ENCODE measurements at regions not wholly inside any gene's neighbourhood (a gene's known extent, or its start where the extent isn't known, plus 50 kb on each side); places are given as distances from the start of the nearest gene placed in this dataset.

- no peak for DNase-seq (ENCODE audit: low read depth)
- H3K9ac ChIP-seq (ENCODE audit: low read length), result no peak overlapping the region
- H3K27ac Mint-ChIP-seq (ENCODE audit: unreplicated experiment), result no peak overlapping the region
- H3K9me3 Mint-ChIP-seq (ENCODE audit: unreplicated experiment), result peaks cover 2% of the 10 kb centered on the region
- no peaks in the 10 kb centered on the region for H3K4me1 Mint-ChIP-seq (ENCODE audit: low read depth, unreplicated experiment)
- no peaks in the 10 kb centered on the region for H3K27me3 Mint-ChIP-seq (ENCODE audit: low read depth, unreplicated experiment)
- no peak overlapping the region for H3K4me3 Mint-ChIP-seq (ENCODE audit: unreplicated experiment)
- H3K9me3 ChIP-seq (ENCODE audit: insufficient read depth, low read depth, low read length), result peaks cover 2% of the 10 kb centered on the region
- H4K20me1 ChIP-seq (ENCODE audit: insufficient read depth, low read length), result no peaks in the 10 kb centered on the region
- H3K79me2 ChIP-seq (ENCODE audit: insufficient read depth, low read length), result no peaks in the 10 kb centered on the region
- H3K27ac ChIP-seq (ENCODE audit: low read depth, low read length), result no peak overlapping the region
- H3K4me2 ChIP-seq (ENCODE audit: low read length), result no peak overlapping the region
- H3K4me3 ChIP-seq (ENCODE audit: insufficient read depth, low read depth, low read length), result no peak overlapping the region
- TF ChIP-seq EZH2 (IDR thresholded peaks at IDR 0.05; ENCODE audit: insufficient read depth, low read length), result no peak
- TF ChIP-seq, protein P1, sequence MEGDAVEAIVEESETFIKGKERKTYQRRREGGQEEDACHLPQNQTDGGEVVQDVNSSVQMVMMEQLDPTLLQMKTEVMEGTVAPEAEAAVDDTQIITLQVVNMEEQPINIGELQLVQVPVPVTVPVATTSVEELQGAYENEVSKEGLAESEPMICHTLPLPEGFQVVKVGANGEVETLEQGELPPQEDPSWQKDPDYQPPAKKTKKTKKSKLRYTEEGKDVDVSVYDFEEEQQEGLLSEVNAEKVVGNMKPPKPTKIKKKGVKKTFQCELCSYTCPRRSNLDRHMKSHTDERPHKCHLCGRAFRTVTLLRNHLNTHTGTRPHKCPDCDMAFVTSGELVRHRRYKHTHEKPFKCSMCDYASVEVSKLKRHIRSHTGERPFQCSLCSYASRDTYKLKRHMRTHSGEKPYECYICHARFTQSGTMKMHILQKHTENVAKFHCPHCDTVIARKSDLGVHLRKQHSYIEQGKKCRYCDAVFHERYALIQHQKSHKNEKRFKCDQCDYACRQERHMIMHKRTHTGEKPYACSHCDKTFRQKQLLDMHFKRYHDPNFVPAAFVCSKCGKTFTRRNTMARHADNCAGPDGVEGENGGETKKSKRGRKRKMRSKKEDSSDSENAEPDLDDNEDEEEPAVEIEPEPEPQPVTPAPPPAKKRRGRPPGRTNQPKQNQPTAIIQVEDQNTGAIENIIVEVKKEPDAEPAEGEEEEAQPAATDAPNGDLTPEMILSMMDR (IDR thresholded peaks at IDR 0.05; ENCODE audit: insufficient read depth, low read depth, low read length), result no peak
- FAIRE-seq, result no peak
- no peaks in the 10 kb centered on the region for H3K4me1 ChIP-seq (ENCODE audit: insufficient read depth, low read length)
- H3K27me3 ChIP-seq (ENCODE audit: insufficient read depth, low read length), result no peaks in the 10 kb centered on the region
- H3K36me3 ChIP-seq (ENCODE audit: insufficient read depth, low read length), result no peaks in the 10 kb centered on the region
- no peaks in the 10 kb centered on the region for H3K36me3 Mint-ChIP-seq (ENCODE audit: low read depth, unreplicated experiment)
- H2AFZ ChIP-seq (ENCODE audit: low read depth, low read length), result no peak overlapping the region
Measured at GRCh38 chr1:191624044-191624443, 534.2 kb upstream of the RGS18 start.

DNA sequence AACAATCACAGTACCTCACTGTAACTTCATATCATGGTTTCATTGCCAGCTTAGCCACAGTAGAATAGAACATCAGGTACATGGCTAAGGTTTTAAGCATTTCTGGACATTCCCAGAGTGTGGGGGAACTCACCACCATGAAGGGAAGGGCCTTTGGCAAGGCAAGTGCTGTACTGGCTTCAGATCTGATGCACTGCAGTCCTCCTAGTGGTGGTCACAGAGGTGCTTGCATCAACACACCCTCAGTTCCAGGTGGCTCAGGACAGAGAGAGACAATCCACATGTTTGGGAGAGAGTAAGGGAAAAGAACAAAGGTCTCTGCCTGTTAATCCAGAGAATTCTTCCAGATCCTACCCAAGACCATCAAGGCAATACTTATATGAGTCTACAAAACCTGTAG, 528.4 kb upstream of the RGS18 start:
- no peak overlapping the region for H3K27ac Mint-ChIP-seq (ENCODE audit: unreplicated experiment)
- no peak overlapping the region for H3K27ac ChIP-seq (ENCODE audit: low read depth, low read length)
- H3K4me2 ChIP-seq (ENCODE audit: low read length), result no peak overlapping the region
- no peaks in the 10 kb centered on the region for H3K79me2 ChIP-seq (ENCODE audit: insufficient read depth, low read length)
- H3K4me1 Mint-ChIP-seq (ENCODE audit: low read depth, unreplicated experiment), result no peaks in the 10 kb centered on the region
- H3K9me3 ChIP-seq (ENCODE audit: insufficient read depth, low read depth, low read length), result peaks cover 2% of the 10 kb centered on the region
- H3K4me3 ChIP-seq (ENCODE audit: insufficient read depth, low read depth, low read length), result no peak overlapping the region
- H3K36me3 Mint-ChIP-seq (ENCODE audit: low read depth, unreplicated experiment), result no peaks in the 10 kb centered on the region
- no peak overlapping the region for H2AFZ ChIP-seq (ENCODE audit: low read depth, low read length)
- no peaks in the 10 kb centered on the region for H3K27me3 ChIP-seq (ENCODE audit: insufficient read depth, low read length)
- no peak overlapping the region for H3K9ac ChIP-seq (ENCODE audit: low read length)
- H3K36me3 ChIP-seq (ENCODE audit: insufficient read depth, low read length), result no peaks in the 10 kb centered on the region
- H3K4me1 ChIP-seq (ENCODE audit: insufficient read depth, low read length), result no peaks in the 10 kb centered on the region
- no peaks in the 10 kb centered on the region for H3K27me3 Mint-ChIP-seq (ENCODE audit: low read depth, unreplicated experiment)
- TF ChIP-seq, protein P1 (IDR thresholded peaks at IDR 0.05; ENCODE audit: insufficient read depth, low read depth, low read length), result no peak
- no peak for TF ChIP-seq EZH2 (IDR thresholded peaks at IDR 0.05; ENCODE audit: insufficient read depth, low read length)
- no peaks in the 10 kb centered on the region for H3K9me3 Mint-ChIP-seq (ENCODE audit: unreplicated experiment)
- FAIRE-seq (no peak), DNase-seq (ENCODE audit: low read depth) (no peak)
- H3K4me3 Mint-ChIP-seq (ENCODE audit: unreplicated experiment), result no peak overlapping the region
- no peaks in the 10 kb centered on the region for H4K20me1 ChIP-seq (ENCODE audit: insufficient read depth, low read length)

DNA sequence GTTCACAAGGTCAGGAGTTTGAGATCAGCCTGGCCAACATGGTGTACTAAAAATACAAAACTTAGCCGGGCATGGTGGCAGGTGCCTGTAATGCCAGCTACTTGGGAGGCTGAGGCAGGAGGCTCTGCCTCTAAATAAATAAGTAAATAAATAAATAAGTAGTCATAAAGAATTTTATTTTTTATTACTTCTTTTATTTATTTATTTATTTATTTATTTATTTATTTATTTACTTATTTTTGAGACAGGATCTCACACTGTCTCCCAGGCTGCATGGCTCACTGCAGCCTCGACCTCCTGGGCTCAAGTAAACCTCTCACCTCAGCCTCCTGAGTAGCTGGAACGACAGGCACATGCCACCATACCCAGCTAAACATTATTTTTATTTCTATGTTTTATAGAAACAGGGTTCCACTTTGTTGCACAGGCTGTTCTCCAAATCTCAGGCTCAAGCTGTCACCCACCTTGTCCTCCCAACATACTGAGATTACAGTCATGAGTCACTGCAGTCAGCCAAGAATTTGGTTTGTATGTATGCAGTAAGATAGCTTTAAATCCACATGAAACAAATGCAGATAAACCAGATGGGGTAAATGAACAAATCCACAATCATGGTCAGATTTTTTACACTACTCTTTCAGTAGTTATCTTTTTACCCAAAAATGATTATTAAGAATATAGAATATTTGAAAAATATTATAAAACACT, 523.3 kb upstream of the RGS18 start:
- Histone ChIP-seq H4K20me1 (ENCODE audit: insufficient read depth, low read length) (no peaks in the 10 kb centered on the region), H3K9ac (ENCODE audit: low read length) (no peak overlapping the region), H3K27me3 (ENCODE audit: insufficient read depth, low read length) (no peaks in the 10 kb centered on the region), H3K36me3 (ENCODE audit: insufficient read depth, low read length) (no peaks in the 10 kb centered on the region), H3K79me2 (ENCODE audit: insufficient read depth, low read length) (no peaks in the 10 kb centered on the region), H3K4me2 (ENCODE audit: low read length) (no peak overlapping the region), H3K4me3 (ENCODE audit: insufficient read depth, low read depth, low read length) (no peak overlapping the region), H3K9me3 (ENCODE audit: insufficient read depth, low read depth, low read length) (no peaks in the 10 kb centered on the region), H2AFZ (ENCODE audit: low read depth, low read length) (no peak overlapping the region), H3K27ac (ENCODE audit: low read depth, low read length) (no peak overlapping the region), H3K4me1 (ENCODE audit: insufficient read depth, low read length) (no peaks in the 10 kb centered on the region)
- Mint-ChIP-seq H3K4me3 (ENCODE audit: unreplicated experiment) (no peak overlapping the region), H3K4me1 (ENCODE audit: low read depth, unreplicated experiment) (no peaks in the 10 kb centered on the region), H3K36me3 (ENCODE audit: low read depth, unreplicated experiment) (no peaks in the 10 kb centered on the region), H3K27ac (ENCODE audit: unreplicated experiment) (no peak overlapping the region), H3K27me3 (ENCODE audit: low read depth, unreplicated experiment) (no peaks in the 10 kb centered on the region), H3K9me3 (ENCODE audit: unreplicated experiment) (no peaks in the 10 kb centered on the region)
- FAIRE-seq (no peak), DNase-seq (ENCODE audit: low read depth) (peak; percentile 7)
- TF ChIP-seq EZH2 (IDR thresholded peaks at IDR 0.05; ENCODE audit: insufficient read depth, low read length), result no peak
- TF ChIP-seq, protein P1 (IDR thresholded peaks at IDR 0.05; ENCODE audit: insufficient read depth, low read depth, low read length), result no peak
